ENCODE measurements at regions not wholly inside any gene's neighbourhood (a gene's known extent, or its start where the extent isn't known, plus 50 kb on each side); places are given as distances from the start of the nearest gene placed in this dataset.

GRCh38 chr20:50276119-50277063 is 85.8 kb downstream of the CEBPB start:
- TF ChIP-seq CTCF (IDR thresholded peaks at IDR 0.05; ENCODE audit: borderline replicate concordance, extremely low read depth, low read length, poor library complexity, severe bottlenecking) (no peak), EZH2 (IDR thresholded peaks at IDR 0.05; ENCODE audit: borderline replicate concordance, low read depth, low read length, severe bottlenecking) (no peak)

Data from DND-41 (cell line).